Astrocyte (in vitro differentiated cells and primary cell): ENCODE measurements at regions not wholly inside any gene's neighbourhood (a gene's known extent, or its start where the extent isn't known, plus 50 kb on each side); places are given as distances from the start of the nearest gene placed in this dataset.

Source experiments
- DNase-seq: peaks from one replicate; pipeline ENCODE4 v3.0.0-alpha.2; 2010; ENCODE audit warnings: low read depth
- FAIRE-seq: peaks from 2 replicates; lab custom pipeline; 2011; peaks lifted over from hg19 to GRCh38; lab: Jason Lieb, UNC
- H2AFZ ChIP-seq: 2 replicates; pipeline ENCODE4 v1.6.0; 2012; ENCODE audit warnings: low read depth, low read length, inconsistent platforms
- H3K27ac ChIP-seq: 2 replicates; pipeline ENCODE4 v1.5.1; 2011; ENCODE audit warnings: low read depth, low read length, inconsistent platforms
- H3K27me3 ChIP-seq: 2 replicates; pipeline ENCODE4 v1.6.0; 2011; ENCODE audit warnings: low read length, inconsistent platforms; ENCODE audit not compliant: insufficient read depth
- H3K36me3 ChIP-seq: 2 replicates; pipeline ENCODE4 v1.5.1; 2011; ENCODE audit warnings: low read length, inconsistent platforms; ENCODE audit not compliant: insufficient read depth
- H3K4me1 ChIP-seq: 2 replicates; pipeline ENCODE4 v1.5.1; 2011; ENCODE audit warnings: low read length, inconsistent platforms; ENCODE audit not compliant: insufficient read depth
- H3K4me2 ChIP-seq: 2 replicates; pipeline ENCODE4 v1.6.0; 2012; ENCODE audit warnings: low read length, inconsistent platforms
- H3K4me3 ChIP-seq: 2 replicates; pipeline ENCODE4 v1.5.1; 2011; ENCODE audit warnings: low read depth, mild to moderate bottlenecking, low read length, inconsistent platforms; ENCODE audit not compliant: insufficient read depth
- H3K79me2 ChIP-seq: 2 replicates; pipeline ENCODE4 v1.6.0; 2012; ENCODE audit warnings: mild to moderate bottlenecking, low read length, inconsistent platforms; ENCODE audit not compliant: insufficient read depth
- H3K9ac ChIP-seq: 2 replicates; pipeline ENCODE4 v1.6.0; 2012; ENCODE audit warnings: mild to moderate bottlenecking, low read length, inconsistent platforms
- H3K9me3 ChIP-seq: 2 replicates; pipeline ENCODE4 v1.5.1; 2012; ENCODE audit warnings: low read depth, mild to moderate bottlenecking, low read length, inconsistent platforms; ENCODE audit not compliant: insufficient read depth
- H4K20me1 ChIP-seq: 2 replicates; pipeline ENCODE4 v1.6.0; 2012; ENCODE audit warnings: low read length, inconsistent platforms; ENCODE audit not compliant: insufficient read depth
- H3K27ac Mint-ChIP-seq: one replicate; pipeline ENCODE4 v1.8.0; 2021; ENCODE audit warnings: mild to moderate bottlenecking, mixed read lengths; ENCODE audit not compliant: unreplicated experiment
- H3K27me3 Mint-ChIP-seq: one replicate; pipeline ENCODE4 v1.8.0; 2021; ENCODE audit warnings: low read depth, mixed read lengths; ENCODE audit not compliant: unreplicated experiment
- H3K36me3 Mint-ChIP-seq: one replicate; pipeline ENCODE4 v1.8.0; 2021; ENCODE audit warnings: low read depth, mixed read lengths; ENCODE audit not compliant: unreplicated experiment
- H3K4me1 Mint-ChIP-seq: one replicate; pipeline ENCODE4 v1.8.0; 2021; ENCODE audit warnings: low read depth, mixed read lengths; ENCODE audit not compliant: unreplicated experiment
- H3K4me3 Mint-ChIP-seq: one replicate; pipeline ENCODE4 v1.8.0; 2021; ENCODE audit warnings: mild to moderate bottlenecking, moderate library complexity, mixed read lengths; ENCODE audit not compliant: unreplicated experiment
- H3K9me3 Mint-ChIP-seq: one replicate; pipeline ENCODE4 v1.8.0; 2021; ENCODE audit warnings: mild to moderate bottlenecking, mixed read lengths; ENCODE audit not compliant: unreplicated experiment
- EZH2 ChIP-seq: IDR thresholded peaks from 2 replicates; pipeline ENCODE4 v1.6.1; 2012; ENCODE audit warnings: mild to moderate bottlenecking, low read length, inconsistent platforms; ENCODE audit not compliant: insufficient read depth
- TF ChIP-seq, protein P1 (sequence below): IDR thresholded peaks from 2 replicates; pipeline ENCODE4 v1.5.1; 2011; ENCODE audit warnings: low read depth, mild to moderate bottlenecking, inconsistent platforms, low read length, moderate library complexity; ENCODE audit not compliant: insufficient read depth

DNA sequence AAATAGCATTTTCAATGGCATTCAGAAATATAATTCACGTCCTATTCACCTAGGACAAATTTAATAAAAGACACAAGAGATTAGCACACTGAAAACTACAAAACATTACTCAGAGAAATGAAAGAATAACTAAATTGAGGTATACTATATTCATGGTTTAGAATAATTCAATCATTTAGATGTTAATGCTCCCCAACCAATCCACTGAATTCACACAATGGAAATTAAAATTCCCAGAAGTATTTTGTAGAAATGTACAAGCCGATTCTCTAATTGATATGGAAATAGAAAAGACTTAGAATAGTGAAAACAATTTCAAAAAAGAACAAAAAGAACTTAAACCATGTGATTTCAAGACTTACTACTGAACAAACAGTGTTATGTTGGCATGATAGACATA, 212.2 kb downstream of the ZEB2 start:
- Histone ChIP-seq H3K36me3 (no peaks in the 10 kb centered on the region), H3K27me3 (no peaks in the 10 kb centered on the region), H4K20me1 (no peaks in the 10 kb centered on the region), H3K27ac (no peak overlapping the region), H3K4me3 (no peak overlapping the region), H3K9me3 (no peaks in the 10 kb centered on the region), H3K4me2 (no peak overlapping the region), H3K79me2 (peaks cover 12% of the 10 kb centered on the region), H3K9ac (no peak overlapping the region), H2AFZ (no peak overlapping the region), H3K4me1 (no peaks in the 10 kb centered on the region)
- peaks cover 9% of the 10 kb centered on the region for H3K36me3 Mint-ChIP-seq
- H3K27me3 Mint-ChIP-seq = no peaks in the 10 kb centered on the region
- peaks cover 8% of the 10 kb centered on the region for H3K9me3 Mint-ChIP-seq
- FAIRE-seq (no peak), DNase-seq (no peak)
- TF ChIP-seq, protein P1, sequence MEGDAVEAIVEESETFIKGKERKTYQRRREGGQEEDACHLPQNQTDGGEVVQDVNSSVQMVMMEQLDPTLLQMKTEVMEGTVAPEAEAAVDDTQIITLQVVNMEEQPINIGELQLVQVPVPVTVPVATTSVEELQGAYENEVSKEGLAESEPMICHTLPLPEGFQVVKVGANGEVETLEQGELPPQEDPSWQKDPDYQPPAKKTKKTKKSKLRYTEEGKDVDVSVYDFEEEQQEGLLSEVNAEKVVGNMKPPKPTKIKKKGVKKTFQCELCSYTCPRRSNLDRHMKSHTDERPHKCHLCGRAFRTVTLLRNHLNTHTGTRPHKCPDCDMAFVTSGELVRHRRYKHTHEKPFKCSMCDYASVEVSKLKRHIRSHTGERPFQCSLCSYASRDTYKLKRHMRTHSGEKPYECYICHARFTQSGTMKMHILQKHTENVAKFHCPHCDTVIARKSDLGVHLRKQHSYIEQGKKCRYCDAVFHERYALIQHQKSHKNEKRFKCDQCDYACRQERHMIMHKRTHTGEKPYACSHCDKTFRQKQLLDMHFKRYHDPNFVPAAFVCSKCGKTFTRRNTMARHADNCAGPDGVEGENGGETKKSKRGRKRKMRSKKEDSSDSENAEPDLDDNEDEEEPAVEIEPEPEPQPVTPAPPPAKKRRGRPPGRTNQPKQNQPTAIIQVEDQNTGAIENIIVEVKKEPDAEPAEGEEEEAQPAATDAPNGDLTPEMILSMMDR = no peak
- no peak for TF ChIP-seq EZH2
- H3K4me3 Mint-ChIP-seq = no peak overlapping the region
- H3K4me1 Mint-ChIP-seq = no peaks in the 10 kb centered on the region
- H3K27ac Mint-ChIP-seq = no peak overlapping the region

GRCh38 chr2:144304202-144304601, 215.7 kb downstream of the ZEB2 start:
- Histone ChIP-seq H3K27me3 (no peaks in the 10 kb centered on the region), H3K4me2 (no peak overlapping the region), H2AFZ (no peak overlapping the region), H3K9ac (no peak overlapping the region), H4K20me1 (no peaks in the 10 kb centered on the region), H3K4me1 (no peaks in the 10 kb centered on the region), H3K4me3 (no peak overlapping the region), H3K9me3 (no peaks in the 10 kb centered on the region), H3K27ac (no peak overlapping the region), H3K36me3 (no peaks in the 10 kb centered on the region), H3K79me2 (peaks cover 7% of the 10 kb centered on the region)
- Mint-ChIP-seq H3K9me3 (peaks cover 2% of the 10 kb centered on the region), H3K4me1 (no peaks in the 10 kb centered on the region), H3K27ac (no peak overlapping the region), H3K36me3 (no peaks in the 10 kb centered on the region), H3K4me3 (no peak overlapping the region), H3K27me3 (no peaks in the 10 kb centered on the region)
- no peak for FAIRE-seq
- TF ChIP-seq, protein P1 = no peak
- no peak for TF ChIP-seq EZH2
- no peak for DNase-seq

DNA sequence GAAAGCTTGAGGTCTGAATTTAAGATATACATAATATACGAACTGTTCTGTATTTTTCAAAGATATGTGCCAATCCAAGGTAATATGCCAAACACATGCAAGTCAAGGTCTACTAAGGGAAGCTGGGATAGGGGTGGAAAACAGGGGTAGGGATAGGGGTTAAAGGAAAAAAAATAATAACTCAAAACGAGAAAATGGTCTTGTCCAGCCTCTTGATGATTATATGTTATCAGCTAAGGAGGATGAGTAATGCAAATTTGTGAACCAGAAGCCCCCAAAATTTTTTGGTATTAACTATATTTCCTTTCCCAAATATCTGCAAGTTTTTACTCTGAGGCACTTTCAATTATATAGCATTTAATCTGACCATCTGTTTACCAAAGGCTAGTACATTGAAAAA, 219.3 kb downstream of the ZEB2 start:
- no peak overlapping the region for H3K4me2 ChIP-seq
- no peaks in the 10 kb centered on the region for H3K27me3 ChIP-seq
- no peak overlapping the region for H3K9ac ChIP-seq
- H3K27ac ChIP-seq = no peak overlapping the region
- TF ChIP-seq, protein P1 = no peak
- TF ChIP-seq EZH2 = no peak
- peaks cover 5% of the 10 kb centered on the region for H3K79me2 ChIP-seq
- no peak overlapping the region for H3K4me3 Mint-ChIP-seq
- H3K27ac Mint-ChIP-seq = no peak overlapping the region
- H2AFZ ChIP-seq = no peak overlapping the region
- H3K36me3 Mint-ChIP-seq = peaks cover 4% of the 10 kb centered on the region
- H3K4me1 ChIP-seq = no peaks in the 10 kb centered on the region
- no peaks in the 10 kb centered on the region for H3K9me3 ChIP-seq
- peaks cover 2% of the 10 kb centered on the region for H3K9me3 Mint-ChIP-seq
- no peaks in the 10 kb centered on the region for H3K4me1 Mint-ChIP-seq
- H3K36me3 ChIP-seq = no peaks in the 10 kb centered on the region
- no peak overlapping the region for H3K4me3 ChIP-seq
- no peak for DNase-seq
- FAIRE-seq = no peak
- no peaks in the 10 kb centered on the region for H4K20me1 ChIP-seq
- H3K27me3 Mint-ChIP-seq = no peaks in the 10 kb centered on the region
